GM12878 (cell line): ENCODE measurements at regions not wholly inside any gene's neighbourhood (a gene's known extent, or its start where the extent isn't known, plus 50 kb on each side); places are given as distances from the start of the nearest gene placed in this dataset.

Experiments
- ATAC-seq: fragments of 200-7000 bp; cut with Tn5 transposase; 3 replicates; pipeline ENCODE4 v1.9.1; 2020; ENCODE audit warnings: mild to moderate bottlenecking, moderate library complexity
- BruUV-seq: library from RNA; stranded (reverse); fragments of 400-500 nt; replicated peaks from 2 replicates; lab custom pipeline; 2021; lab: Mats Ljungman, UMichigan
- CTCF ChIA-PET: fragments of 300-600 bp; sonication (Branson Sonifier 250); formaldehyde crosslinking; extraction: SDS; loops from one replicate; lab custom pipeline; 2021; ENCODE audit warnings: inconsistent platforms; lab: Yijun Ruan, JAX
- POLR2A ChIA-PET: fragments of 350-600 bp; formaldehyde crosslinking; extraction: SDS; loops from one replicate; lab custom pipeline; 2021; ENCODE audit warnings: inconsistent platforms; lab: Charles Lee
- RAD21 ChIA-PET: fragments of 300-600 bp; sonication (Branson Sonifier 250); formaldehyde crosslinking; loops from one replicate; lab custom pipeline; 2023; ENCODE audit warnings: antibody characterized with exemption; ENCODE audit not compliant: unreplicated experiment; lab: Charles Lee
- SMC1A ChIA-PET: fragments of 300-600 bp; sonication (Branson Sonifier 250); formaldehyde crosslinking; loops from one replicate; lab custom pipeline; 2023; ENCODE audit not compliant: unreplicated experiment, uncharacterized antibody; lab: Charles Lee
- DNase-seq: peaks from one replicate; pipeline ENCODE4 v3.0.0-alpha.2; 2011; ENCODE audit warnings: low read depth, low spot score
- FAIRE-seq: peaks from 3 replicates; lab custom pipeline; 2011; peaks lifted over from hg19 to GRCh38; lab: Jason Lieb, UNC
- H2AFZ ChIP-seq: 2 replicates; pipeline ENCODE4 v1.6.0; 2011; ENCODE audit warnings: low read depth, low read length, control low read depth; ENCODE audit not compliant: control insufficient read depth
- H3K27ac ChIP-seq: 2 replicates; pipeline ENCODE4 v1.5.1; 2011; ENCODE audit warnings: control low read depth; ENCODE audit not compliant: control insufficient read depth, insufficient read depth
- H3K27me3 ChIP-seq, 2 experiments: replicated peaks in 1 of 2; 2 replicates each; pipeline versions ENCODE4 v1.6.0 to v1.6.1; 2011; ENCODE audit warnings: low read length in 1 of 2; ENCODE audit not compliant: control insufficient read depth in 2 of 2, insufficient read depth in 2 of 2
- H3K36me3 ChIP-seq, 2 experiments: 2 replicates each; pipeline ENCODE4 v1.5.1; 2011; ENCODE audit warnings: low read length in 1 of 2; ENCODE audit not compliant: control insufficient read depth in 2 of 2, insufficient read depth in 2 of 2
- H3K4me1 ChIP-seq: 2 replicates; pipeline ENCODE4 v1.6.1; 2011; ENCODE audit warnings: mild to moderate bottlenecking, low read length, moderate library complexity, mixed read lengths; ENCODE audit not compliant: control insufficient read depth, insufficient read depth
- H3K4me2 ChIP-seq: 2 replicates; pipeline ENCODE4 v1.6.0; 2011; ENCODE audit warnings: control low read depth; ENCODE audit not compliant: control insufficient read depth, insufficient read depth
- H3K4me3 ChIP-seq: fragments of 200-600 bp; sonication (generic); 2 replicates; pipeline ENCODE4 v1.5.1; 2016
- H3K79me2 ChIP-seq: 2 replicates; pipeline ENCODE4 v1.6.0; 2011; ENCODE audit warnings: low read length; ENCODE audit not compliant: control insufficient read depth, insufficient read depth
- H3K9ac ChIP-seq: 2 replicates; pipeline ENCODE4 v1.8.0; 2011; ENCODE audit warnings: low read length, control low read depth, mixed read lengths; ENCODE audit not compliant: control insufficient read depth, insufficient read depth
- H3K9me3 ChIP-seq: replicated peaks from 3 replicates; pipeline ENCODE4 v1.5.1; 2011; ENCODE audit warnings: mild to moderate bottlenecking, low read length; ENCODE audit not compliant: control insufficient read depth, insufficient read depth
- H4K20me1 ChIP-seq: 2 replicates; pipeline ENCODE4 v1.6.0; 2011; ENCODE audit not compliant: control insufficient read depth, insufficient read depth
- CBFB ChIP-seq: IDR thresholded peaks from 2 replicates; pipeline ENCODE4 v1.6.1; 2016; ENCODE audit warnings: antibody characterized with exemption, low read depth
- CHD2 ChIP-seq: IDR thresholded peaks from 2 replicates; pipeline ENCODE4 v1.6.1; 2011; ENCODE audit warnings: low read depth, low read length, improper control_type of control experiment, borderline replicate concordance
- JUNB ChIP-seq: IDR thresholded peaks from 2 replicates; pipeline ENCODE4 v1.6.1; 2016; ENCODE audit warnings: antibody characterized with exemption, mild to moderate bottlenecking
- NFYA ChIP-seq: IDR thresholded peaks from 2 replicates; pipeline ENCODE4 v1.6.1; 2011; ENCODE audit warnings: low read depth, mild to moderate bottlenecking, low read length, improper control_type of control experiment, borderline replicate concordance
- PBX3 ChIP-seq: IDR thresholded peaks from 2 replicates; pipeline ENCODE4 v1.6.1; 2011; ENCODE audit warnings: mild to moderate bottlenecking, low read depth, low read length, moderate library complexity; ENCODE audit not compliant: insufficient replicate concordance
- POLR2AphosphoS2 ChIP-seq: IDR thresholded peaks from 2 replicates; pipeline ENCODE4 v1.6.1; 2011; ENCODE audit warnings: low read depth, mild to moderate bottlenecking, low read length, improper control_type of control experiment, moderate library complexity
- SRF ChIP-seq, 2 experiments: IDR thresholded peaks; 2 replicates each; pipeline ENCODE4 v1.6.1; 2011; ENCODE audit warnings: low read depth in 2 of 2, low read length in 2 of 2, mild to moderate bottlenecking in 1 of 2, moderate library complexity in 1 of 2
- USF1 ChIP-seq: IDR thresholded peaks from 2 replicates; pipeline ENCODE4 v1.6.1; 2011; ENCODE audit warnings: borderline replicate concordance, low read depth, mild to moderate bottlenecking, moderate library complexity, mixed read lengths, low read length; ENCODE audit not compliant: insufficient read depth; ENCODE audit errors: extremely low read length
- ZBTB33 ChIP-seq: fragments of 450-650 bp; IDR thresholded peaks from 2 replicates; pipeline ENCODE4 v1.6.1; 2017; ENCODE audit warnings: mild to moderate bottlenecking
- ZNF384 ChIP-seq: IDR thresholded peaks from 2 replicates; pipeline ENCODE4 v1.6.1; 2012; ENCODE audit warnings: low read depth, mild to moderate bottlenecking, low read length, improper control_type of control experiment, borderline replicate concordance
- ZNF687 ChIP-seq: fragments of 450-650 bp; IDR thresholded peaks from 2 replicates; pipeline ENCODE4 v1.6.1; 2017; ENCODE audit warnings: mild to moderate bottlenecking, moderate library complexity
- WGBS: methylation state at CpG from one replicate; pipeline ENCODE4 v1.1.6; 2016; ENCODE audit warnings: low lambda C conversion rate; ENCODE audit not compliant: insufficient replicate concordance, insufficient coverage; ENCODE audit errors: missing lambda C conversion rate; 5-methylcytosine and 5-hydroxymethylcytosine counted together
- in situ Hi-C: fragments of 300-500 bp; cut with MboI; formaldehyde crosslinking; loops from 9 replicates; pipeline ENCODE4 v1.14.3; 2018; ENCODE audit warnings: mixed read lengths
- intact Hi-C: fragments of 100-400 bp; cut with micrococcal nuclease; formaldehyde crosslinking; loops from one replicate; pipeline ENCODE4 v1.14.2; 2022; ENCODE audit not compliant: unreplicated experiment

GRCh38 chr3:195012571-195012970 lies 258.4 kb downstream of the XXYLT1 start:
- Histone ChIP-seq H3K4me2 (no peak overlapping the region), H3K9ac (no peak overlapping the region), H3K27me3 (peaks cover 0 to under 1% of the 10 kb centered on the region in 2 experiments; a peak in 2 of 4 replicates), H3K36me3 (no peaks in the 10 kb centered on the region), H2AFZ (no peak overlapping the region), H4K20me1 (no peaks in the 10 kb centered on the region), H3K4me3 (no peak overlapping the region), H3K27ac (no peak overlapping the region), H3K9me3 (no peaks in the 10 kb centered on the region), H3K4me1 (no peaks in the 10 kb centered on the region), H3K79me2 (no peaks in the 10 kb centered on the region)
- ATAC-seq (no peak), FAIRE-seq (no peak), DNase-seq (no peak)
- CTCF ChIA-PET, result no interaction called here
- POLR2A ChIA-PET, result no interaction called here
- 13% methylated on average over 4 of the region's 4 CpGs for WGBS
- BruUV-seq, result no TSS peak
- in situ Hi-C loops (no loop called here), intact Hi-C loops (no loop called here)
- TF ChIP-seq JUNB (no peak), CHD2 (no peak), USF1 (no peak), ZBTB33 (no peak), PBX3 (no peak), NFYA (no peak), POLR2AphosphoS2 (no peak), SRF (IDR thresholded peaks at IDR 0.05; ENCODE audit: low read depth in 2 of 2, low read length in 2 of 2) (no peak), ZNF384 (no peak), ZNF687 (no peak), CBFB (no peak)
- SMC1A ChIA-PET, result no interaction called here
- RAD21 ChIA-PET, result no interaction called here
